KOPT-K1 (cell line): ENCODE measurements at regions not wholly inside any gene's neighbourhood (a gene's known extent, or its start where the extent isn't known, plus 50 kb on each side); places are given as distances from the start of the nearest gene placed in this dataset.

Experiments used
- H3K27ac ChIP-seq: fragments of 200-600 bp; sonication (generic); 2 replicates; pipeline ENCODE4 v1.5.1; 2016; ENCODE audit warnings: antibody characterized with exemption, mild to moderate bottlenecking, low read depth, low read length; ENCODE audit not compliant: poor library complexity, severe bottlenecking
- H3K36me3 ChIP-seq: fragments of 200-600 bp; sonication (generic); 2 replicates; pipeline ENCODE4 v1.5.1; 2017; ENCODE audit warnings: antibody characterized with exemption, mild to moderate bottlenecking, low read length, moderate library complexity; ENCODE audit not compliant: insufficient read depth
- H3K9me3 ChIP-seq: fragments of 200-600 bp; sonication (generic); 2 replicates; pipeline ENCODE4 v1.5.1; 2017; ENCODE audit warnings: antibody characterized with exemption, low read length, mild to moderate bottlenecking; ENCODE audit not compliant: insufficient read depth, poor library complexity, severe bottlenecking

DNA sequence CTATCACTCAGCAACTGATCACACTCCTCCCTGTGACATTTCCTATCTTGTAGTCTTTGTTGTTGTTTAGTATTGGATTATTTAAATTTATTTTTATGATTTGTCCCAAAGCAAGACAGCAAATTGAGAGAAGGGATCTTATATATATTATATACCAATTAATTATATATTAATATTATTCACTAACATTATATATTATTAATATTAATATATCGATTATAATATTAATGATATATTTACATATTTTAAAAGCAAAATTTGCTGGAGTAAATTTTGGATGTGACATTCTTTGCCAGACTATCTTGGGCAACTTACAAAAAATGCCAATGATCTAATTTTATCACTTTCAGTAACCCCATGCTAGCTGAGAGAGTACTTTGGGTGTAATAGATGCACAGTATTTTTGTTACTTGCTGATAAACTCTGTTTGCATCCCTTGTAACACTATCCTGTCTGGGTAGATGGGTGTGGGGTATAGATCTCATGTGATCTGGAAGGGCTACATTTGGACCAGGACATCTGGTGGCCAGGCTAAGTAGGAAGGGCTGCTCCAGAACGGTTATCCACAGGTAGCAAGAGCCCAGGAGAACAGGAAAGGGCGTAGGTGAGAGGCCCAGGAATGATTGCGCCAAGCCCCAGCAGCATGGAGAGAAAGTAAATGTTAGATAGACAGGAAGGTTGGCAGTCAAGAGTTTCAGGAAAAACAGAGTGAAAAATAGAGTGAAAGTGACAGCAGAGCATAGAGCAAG lies 608.6 kb upstream of the KIRREL3 start:
- Histone ChIP-seq H3K27ac (no peak overlapping the region), H3K36me3 (no peaks in the 10 kb centered on the region), H3K9me3 (no peaks in the 10 kb centered on the region)

DNA sequence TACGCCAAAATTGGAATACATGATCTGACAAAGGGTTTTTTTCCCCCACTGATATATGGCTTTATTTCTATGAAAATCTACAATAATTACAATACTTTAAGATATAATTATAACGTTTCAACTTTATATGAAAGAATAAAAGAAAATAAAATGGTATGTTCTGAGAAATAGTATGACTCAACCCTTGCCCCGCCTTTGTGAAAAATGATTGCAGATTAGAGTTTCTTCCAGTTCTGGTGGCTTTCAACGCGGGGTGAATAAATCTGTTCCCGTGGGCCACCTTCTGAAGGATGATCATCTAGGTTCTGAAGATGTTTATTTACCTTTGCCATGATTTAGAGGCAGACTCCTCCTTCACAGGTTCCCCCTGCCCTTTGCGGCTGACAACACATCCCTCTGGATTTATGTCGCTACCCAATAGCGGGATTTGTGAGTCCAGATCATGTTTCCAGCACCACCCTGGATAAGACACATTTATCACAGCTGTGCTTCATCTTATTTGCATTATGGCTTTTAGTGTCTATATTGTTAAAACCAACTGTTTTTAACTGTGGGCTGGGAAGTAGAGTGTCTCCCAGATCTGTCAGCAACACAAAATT lies 607.0 kb upstream of the KIRREL3 start:
- Histone ChIP-seq H3K36me3 (no peaks in the 10 kb centered on the region), H3K9me3 (no peaks in the 10 kb centered on the region), H3K27ac (no peak overlapping the region)

- no peaks in the 10 kb centered on the region for H3K36me3 ChIP-seq
- H3K27ac ChIP-seq = no peak overlapping the region
- H3K9me3 ChIP-seq = no peaks in the 10 kb centered on the region
Measured at GRCh38 chr11:127601578-127601977, 601.0 kb upstream of the KIRREL3 start.

DNA sequence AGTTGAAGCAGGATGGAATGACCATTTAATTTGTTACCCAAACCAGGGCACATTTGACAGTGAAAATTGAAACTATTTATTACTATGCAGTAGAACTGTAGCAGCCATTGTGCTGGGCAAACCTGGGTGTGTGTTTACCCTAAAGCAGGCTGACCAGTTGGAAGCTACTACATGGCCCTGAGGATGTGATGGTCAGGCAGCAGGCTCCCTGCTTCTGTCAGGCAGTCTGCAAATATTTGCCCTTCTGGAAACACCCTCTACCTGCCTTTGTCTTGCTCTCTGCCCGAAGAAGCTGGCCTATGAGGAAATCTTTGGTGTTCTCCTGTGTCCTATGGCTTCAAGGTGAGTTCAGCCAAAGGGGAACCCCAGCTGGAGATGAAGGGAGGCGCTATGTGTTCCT lies 600.1 kb upstream of the KIRREL3 start:
- Histone ChIP-seq H3K36me3 (no peaks in the 10 kb centered on the region), H3K9me3 (no peaks in the 10 kb centered on the region), H3K27ac (no peak overlapping the region)

- no peaks in the 10 kb centered on the region for H3K36me3 ChIP-seq
Measured at GRCh38 chr11:127598476-127598875, 597.9 kb upstream of the KIRREL3 start.

GRCh38 chr11:127596433-127596832 lies 595.9 kb upstream of the KIRREL3 start:
- Histone ChIP-seq H3K9me3 (no peaks in the 10 kb centered on the region), H3K36me3 (no peaks in the 10 kb centered on the region), H3K27ac (no peak overlapping the region)

More at GRCh38 chr11:127598476-127598875, 597.9 kb upstream of the KIRREL3 start:
- H3K27ac ChIP-seq = no peak overlapping the region
- H3K9me3 ChIP-seq = no peaks in the 10 kb centered on the region

DNA sequence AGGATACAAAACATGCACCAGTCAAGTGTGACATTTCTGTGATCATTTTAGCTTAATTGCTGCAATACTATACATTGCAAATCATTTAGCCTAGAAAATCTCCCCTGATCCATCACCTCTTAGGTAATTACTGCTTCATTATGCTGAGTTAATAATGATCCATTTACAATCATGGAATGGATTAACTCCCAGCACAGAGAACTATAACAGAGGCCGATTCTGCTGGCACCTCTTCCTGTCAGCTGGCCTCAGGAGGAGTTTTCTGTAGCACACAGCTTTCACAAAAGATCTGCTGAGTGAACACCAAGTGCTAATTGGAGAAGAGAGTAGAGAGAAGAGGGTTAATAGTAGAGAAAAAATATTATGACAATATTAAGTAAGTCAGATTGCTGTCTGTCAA lies 591.8 kb upstream of the KIRREL3 start:
- Histone ChIP-seq H3K27ac (no peak overlapping the region), H3K9me3 (no peaks in the 10 kb centered on the region), H3K36me3 (no peaks in the 10 kb centered on the region)

GRCh38 chr11:127590314-127590713 lies 589.7 kb upstream of the KIRREL3 start:
- H3K9me3 ChIP-seq = no peaks in the 10 kb centered on the region
- H3K36me3 ChIP-seq = no peaks in the 10 kb centered on the region
- H3K27ac ChIP-seq = no peak overlapping the region

DNA sequence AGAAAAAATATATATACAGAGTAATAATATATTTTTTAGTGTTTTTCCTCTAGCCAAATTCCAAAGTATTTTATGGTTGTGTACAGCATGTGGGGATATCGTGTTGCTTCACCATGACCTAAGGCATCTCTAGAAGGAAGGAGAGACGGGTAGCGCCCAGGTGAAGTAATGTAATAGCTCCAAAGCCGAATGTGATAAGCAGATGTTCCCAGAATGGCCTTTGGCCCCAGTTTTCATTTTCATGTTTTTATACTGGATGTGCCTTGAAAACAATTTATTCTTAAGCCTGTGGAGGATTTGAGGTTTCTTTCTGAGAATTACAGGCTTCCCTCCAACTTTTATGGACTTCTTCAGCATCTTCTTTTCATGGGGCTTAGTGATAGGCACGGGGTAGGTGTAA lies 587.9 kb upstream of the KIRREL3 start:
- no peaks in the 10 kb centered on the region for H3K36me3 ChIP-seq
- H3K27ac ChIP-seq = no peak overlapping the region
- no peaks in the 10 kb centered on the region for H3K9me3 ChIP-seq

DNA sequence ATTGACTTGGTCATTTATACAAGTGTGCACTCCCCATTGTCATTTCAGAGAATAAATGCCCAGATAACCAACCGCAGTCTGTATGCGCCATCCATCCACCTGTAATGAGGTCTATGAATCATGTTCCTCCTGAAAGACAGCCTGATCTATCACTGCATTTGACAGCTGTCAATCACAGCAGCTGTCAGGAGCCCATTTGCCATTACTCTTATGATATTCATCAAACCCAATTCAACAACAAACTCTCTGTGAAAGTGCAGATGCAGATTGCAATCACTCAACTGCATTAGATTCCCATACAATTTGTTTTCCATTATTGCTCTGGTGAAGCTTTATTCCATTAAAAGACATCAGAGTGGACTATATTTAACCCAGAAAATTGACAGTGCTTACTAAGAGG lies 586.9 kb upstream of the KIRREL3 start:
- Histone ChIP-seq H3K27ac (no peak overlapping the region), H3K9me3 (no peaks in the 10 kb centered on the region), H3K36me3 (no peaks in the 10 kb centered on the region)

- H3K9me3 ChIP-seq = no peaks in the 10 kb centered on the region
- H3K36me3 ChIP-seq = no peaks in the 10 kb centered on the region
- H3K27ac ChIP-seq = no peak overlapping the region
Measured at GRCh38 chr11:127576210-127576609, 575.6 kb upstream of the KIRREL3 start.

DNA sequence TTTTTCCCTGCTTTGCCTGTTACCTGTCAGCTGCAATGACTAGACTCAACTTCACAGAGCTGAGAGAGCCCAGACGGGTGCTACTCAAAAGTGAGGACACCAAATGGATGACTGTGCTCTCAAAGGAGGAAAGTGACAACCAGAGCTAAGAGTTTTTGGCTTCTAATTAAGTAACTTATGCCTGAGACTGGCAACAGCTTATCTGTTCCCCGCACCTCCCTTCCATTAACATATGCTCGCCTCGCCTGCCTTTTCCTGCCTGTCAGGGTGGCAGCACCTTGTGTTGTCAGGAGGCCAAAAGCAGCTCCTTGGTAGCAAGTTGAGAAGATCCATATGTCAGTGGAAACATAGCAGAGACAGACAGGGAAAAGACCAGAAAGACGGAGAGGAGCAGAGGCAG lies 573.9 kb upstream of the KIRREL3 start:
- H3K27ac ChIP-seq = no peak overlapping the region
- H3K9me3 ChIP-seq = no peaks in the 10 kb centered on the region
- no peaks in the 10 kb centered on the region for H3K36me3 ChIP-seq

DNA sequence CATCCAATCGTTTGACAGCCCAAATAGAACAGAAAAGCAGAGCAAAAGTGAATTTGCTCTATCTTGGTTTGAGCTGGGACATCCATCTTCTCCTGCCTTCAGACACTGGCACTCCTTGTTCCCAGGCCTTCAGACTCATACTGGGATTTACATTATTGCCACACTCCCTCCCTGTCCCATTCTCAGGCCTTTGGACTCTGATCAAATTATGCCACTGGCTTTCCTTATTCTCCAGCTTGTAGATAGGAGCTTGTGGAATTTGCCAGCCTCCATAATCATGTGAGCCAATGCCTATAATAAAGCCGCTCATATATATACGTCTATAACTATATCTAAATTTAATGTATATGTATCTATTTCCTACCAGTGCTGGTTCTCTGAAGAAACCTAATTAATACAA lies 568.3 kb upstream of the KIRREL3 start:
- no peaks in the 10 kb centered on the region for H3K36me3 ChIP-seq
- H3K27ac ChIP-seq = no peak overlapping the region
- H3K9me3 ChIP-seq = no peaks in the 10 kb centered on the region

GRCh38 chr11:127567237-127567932 lies 566.8 kb upstream of the KIRREL3 start:
- Histone ChIP-seq H3K36me3 (no peaks in the 10 kb centered on the region), H3K27ac (no peak overlapping the region), H3K9me3 (no peaks in the 10 kb centered on the region)

DNA sequence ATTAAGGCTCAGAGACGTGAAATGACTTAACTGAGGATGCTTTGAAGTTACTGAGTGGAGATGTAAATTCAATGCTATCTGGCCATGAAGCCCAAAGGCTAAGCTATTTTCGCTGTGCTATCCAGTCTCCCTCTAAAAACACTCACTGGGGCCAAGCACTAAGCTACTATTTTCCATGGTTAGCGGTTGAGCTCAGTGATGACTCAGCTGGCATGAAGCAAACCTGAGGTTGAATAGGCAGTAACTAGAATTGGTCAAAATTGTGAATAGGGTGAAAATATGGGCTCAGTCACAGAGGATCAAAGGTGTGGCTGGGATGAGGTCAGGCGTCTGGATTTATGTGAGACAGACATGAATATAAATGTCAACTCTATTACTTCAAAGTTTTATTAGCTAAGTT lies 564.2 kb upstream of the KIRREL3 start:
- no peaks in the 10 kb centered on the region for H3K36me3 ChIP-seq
- no peak overlapping the region for H3K27ac ChIP-seq
- H3K9me3 ChIP-seq = no peaks in the 10 kb centered on the region

DNA sequence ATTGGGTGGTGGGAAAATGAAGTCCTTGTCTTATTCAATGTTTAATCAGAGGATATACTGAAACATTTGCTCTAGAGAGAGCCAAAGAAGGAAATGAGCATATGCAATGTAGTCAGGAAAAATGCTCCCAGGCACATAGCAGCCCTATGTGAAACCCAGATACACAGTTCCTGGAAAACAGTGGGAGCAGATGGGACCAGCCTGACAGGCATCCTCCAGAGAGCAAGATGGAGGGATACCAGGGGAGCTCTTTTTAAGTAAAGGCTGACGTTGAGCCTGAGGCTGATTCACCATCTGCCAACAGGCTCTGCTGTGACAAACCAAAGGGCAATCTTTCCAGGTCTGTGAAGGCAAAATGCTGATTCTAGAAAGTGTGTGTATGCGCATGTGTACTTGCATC lies 559.4 kb upstream of the KIRREL3 start:
- Histone ChIP-seq H3K9me3 (no peaks in the 10 kb centered on the region), H3K27ac (no peak overlapping the region), H3K36me3 (no peaks in the 10 kb centered on the region)
